ENCODE measurements at regions not wholly inside any gene's neighbourhood (a gene's known extent, or its start where the extent isn't known, plus 50 kb on each side); places are given as distances from the start of the nearest gene placed in this dataset.

DNA sequence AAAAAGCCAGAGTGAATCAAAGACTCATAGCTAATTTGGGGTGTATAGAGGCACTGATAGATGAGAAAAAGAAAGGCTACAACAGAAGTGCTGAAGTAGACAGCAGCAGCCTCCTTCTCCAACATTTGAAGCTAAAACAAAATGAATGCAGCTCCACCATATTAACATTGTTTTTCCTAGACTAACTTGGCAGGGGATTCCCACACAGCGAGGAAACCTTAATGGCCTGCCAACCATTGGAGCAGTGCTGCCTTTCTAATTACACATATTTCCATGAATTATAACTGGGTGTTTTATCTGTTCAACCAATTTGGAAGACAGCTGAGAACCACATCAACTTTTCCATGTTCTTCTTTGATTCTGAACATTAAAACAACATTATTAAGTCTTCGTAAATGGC is 478.6 kb downstream of the LIG4 start:
- DNase-seq: no peak

DNA sequence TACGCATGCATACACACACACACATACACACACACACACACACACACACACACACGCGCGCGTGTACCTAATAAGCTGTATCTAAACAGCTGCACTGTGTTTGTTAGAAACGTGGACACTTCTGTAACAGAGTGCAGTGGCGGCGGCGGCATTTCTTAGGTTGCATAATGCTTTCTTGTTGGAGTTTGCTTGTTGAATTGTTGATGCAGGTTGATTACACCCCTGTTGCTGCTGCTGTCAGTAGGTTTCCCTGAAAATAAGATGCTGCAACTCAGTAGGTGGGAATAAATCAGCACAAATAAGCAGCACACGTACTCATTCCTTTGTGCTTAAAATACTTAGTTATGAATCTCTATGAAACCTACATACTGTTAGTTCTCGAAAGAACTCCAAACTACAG is 479.2 kb downstream of the LIG4 start:
- no peak for DNase-seq

- DNase-seq: no peak
Observed at GRCh38 chr13:107734891-107735625, 480.3 kb downstream of the LIG4 start.

DNA sequence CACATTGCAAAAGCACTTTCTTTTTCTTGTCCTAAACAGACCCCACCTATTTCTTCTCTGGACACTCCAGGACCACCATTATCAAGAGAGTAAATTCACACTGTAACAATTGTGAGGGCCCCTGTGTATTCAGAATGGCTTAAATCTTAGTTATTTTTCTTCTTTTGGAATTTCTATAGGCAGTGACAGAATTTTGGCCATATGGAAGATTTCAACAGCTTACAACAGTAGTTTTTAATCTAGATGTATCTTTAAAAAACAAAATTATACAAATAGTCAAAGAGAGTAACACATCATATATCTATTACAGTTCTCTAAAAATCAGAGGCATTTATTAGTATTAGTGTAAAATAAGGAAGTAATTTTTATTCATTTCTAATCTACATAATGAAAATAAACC is 482.1 kb downstream of the LIG4 start:
- DNase-seq: no peak

- DNase-seq: no peak
Observed at GRCh38 chr13:107730813-107731212, 484.5 kb downstream of the LIG4 start.

DNA sequence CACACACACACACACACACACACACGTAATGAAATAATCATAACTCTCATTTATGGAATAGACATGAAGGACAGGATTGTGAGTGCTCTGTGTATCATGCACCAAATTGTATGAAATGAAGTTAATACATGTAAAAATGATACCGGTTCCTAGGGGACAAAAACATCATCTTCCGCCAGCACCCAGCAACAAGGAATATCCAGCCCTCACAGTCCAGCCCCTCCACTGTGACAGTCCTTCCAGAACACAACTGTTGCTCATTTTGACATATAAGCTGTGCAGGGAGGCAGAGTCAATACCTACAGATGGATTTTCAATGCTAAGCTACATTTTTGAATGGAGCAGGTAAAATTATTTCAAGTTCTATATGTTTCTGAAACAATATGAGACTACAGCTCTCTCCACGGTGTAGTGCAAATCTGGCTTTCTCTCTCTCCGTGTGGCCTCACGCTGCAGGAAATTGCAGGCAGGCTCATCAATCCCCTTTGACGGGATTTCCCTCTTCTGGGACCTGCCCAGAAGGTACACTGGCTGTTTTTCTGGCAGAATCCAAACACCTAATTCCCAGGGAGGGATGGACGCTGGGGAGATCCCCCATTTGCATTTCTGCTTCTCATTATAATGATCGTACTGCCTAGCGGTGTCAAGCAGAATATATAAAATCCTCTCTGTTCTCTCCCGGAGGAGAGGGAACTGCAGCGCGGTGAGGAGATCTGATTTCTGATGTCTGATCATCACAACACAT is 494.0 kb downstream of the LIG4 start:
- no peak for DNase-seq

- DNase-seq: no peak
Observed at GRCh38 chr13:107716741-107717140, 498.6 kb downstream of the LIG4 start.

- no peak for DNase-seq
Observed at GRCh38 chr13:107716241-107716640, 499.1 kb downstream of the LIG4 start.

- DNase-seq: no peak
Observed at GRCh38 chr13:107715496-107715895, 499.8 kb downstream of the LIG4 start.

GRCh38 chr13:107713314-107713713 is 502.0 kb downstream of the LIG4 start:
- no peak for DNase-seq

DNA sequence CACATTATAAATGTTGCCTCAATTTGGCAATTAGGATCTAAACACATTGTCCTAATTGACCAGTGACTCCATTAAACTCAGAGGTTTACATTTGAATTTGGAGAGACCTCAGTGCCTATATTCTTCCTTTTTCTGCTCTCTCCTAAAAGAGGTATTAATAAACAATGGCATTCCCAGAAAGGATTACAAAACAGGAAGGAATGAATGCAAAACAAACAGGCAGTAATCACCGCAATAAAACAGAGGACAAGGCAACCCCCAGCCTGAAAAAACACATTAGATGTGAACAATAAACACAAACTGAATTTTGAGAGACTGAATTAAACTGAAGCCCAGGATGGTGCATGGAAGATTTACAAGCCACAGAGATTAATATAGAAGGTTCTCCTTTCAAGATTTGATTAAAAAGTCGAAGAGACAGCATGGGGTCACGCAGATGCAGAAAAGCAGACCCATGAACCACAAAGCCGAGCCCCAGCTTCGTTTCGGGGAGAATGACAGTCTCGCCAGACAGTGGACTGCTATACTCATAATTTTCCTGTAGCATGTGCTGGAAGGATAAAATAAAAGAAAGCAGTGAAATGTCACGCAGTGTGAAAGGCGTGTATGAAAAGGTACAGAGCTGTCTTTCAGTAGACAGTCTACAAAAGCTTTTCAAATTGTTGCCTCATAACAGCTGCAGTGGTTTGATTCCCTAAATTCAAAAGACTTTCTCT is 503.0 kb downstream of the LIG4 start:
- no peak for DNase-seq

- no peak for DNase-seq
Observed at GRCh38 chr13:107690181-107690580, 525.2 kb downstream of the LIG4 start.

- no peak for DNase-seq
Observed at GRCh38 chr13:107685876-107686275, 529.5 kb downstream of the LIG4 start.

DNA sequence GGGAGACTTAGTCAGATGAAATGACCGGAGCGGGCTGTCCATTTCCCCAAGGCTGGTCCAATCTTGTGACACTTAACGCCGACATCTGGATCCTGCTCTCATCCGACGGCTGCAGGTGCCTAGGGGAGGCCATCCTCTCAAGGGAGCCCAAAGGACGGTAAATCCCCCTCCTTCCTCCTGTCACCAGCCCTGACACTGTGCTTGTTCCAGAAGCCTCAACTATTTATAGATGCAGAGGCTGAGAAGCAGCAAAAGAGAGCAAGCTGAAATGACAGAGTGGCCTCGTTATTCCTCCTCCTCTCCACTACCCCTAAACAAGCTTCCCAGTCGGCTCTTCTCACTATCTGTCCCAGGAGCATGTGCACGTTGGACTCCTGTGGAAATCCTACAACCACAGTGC is 533.7 kb downstream of the LIG4 start:
- DNase-seq: no peak

DNA sequence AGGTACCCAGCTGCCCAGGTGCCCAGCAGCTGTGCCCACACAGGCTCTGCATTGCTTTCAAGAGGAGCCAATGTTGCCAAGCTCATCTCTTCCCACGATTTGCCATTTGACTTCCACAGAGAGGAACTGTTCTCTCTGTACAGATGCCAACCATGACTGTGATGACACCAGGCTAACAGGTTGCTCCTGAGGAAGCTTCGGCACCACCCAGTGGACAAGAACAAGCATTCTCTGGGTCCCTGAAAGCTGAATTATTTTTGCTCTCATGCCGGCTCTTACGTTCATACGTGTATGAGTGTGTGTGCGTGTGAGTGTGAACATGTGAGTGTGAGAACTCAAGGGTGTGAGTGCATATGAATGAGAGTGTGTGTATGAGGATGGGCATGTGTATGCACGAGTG is 535.2 kb downstream of the LIG4 start:
- no peak for DNase-seq

- no peak for DNase-seq
Observed at GRCh38 chr13:107678075-107678689, 537.2 kb downstream of the LIG4 start.

DNA sequence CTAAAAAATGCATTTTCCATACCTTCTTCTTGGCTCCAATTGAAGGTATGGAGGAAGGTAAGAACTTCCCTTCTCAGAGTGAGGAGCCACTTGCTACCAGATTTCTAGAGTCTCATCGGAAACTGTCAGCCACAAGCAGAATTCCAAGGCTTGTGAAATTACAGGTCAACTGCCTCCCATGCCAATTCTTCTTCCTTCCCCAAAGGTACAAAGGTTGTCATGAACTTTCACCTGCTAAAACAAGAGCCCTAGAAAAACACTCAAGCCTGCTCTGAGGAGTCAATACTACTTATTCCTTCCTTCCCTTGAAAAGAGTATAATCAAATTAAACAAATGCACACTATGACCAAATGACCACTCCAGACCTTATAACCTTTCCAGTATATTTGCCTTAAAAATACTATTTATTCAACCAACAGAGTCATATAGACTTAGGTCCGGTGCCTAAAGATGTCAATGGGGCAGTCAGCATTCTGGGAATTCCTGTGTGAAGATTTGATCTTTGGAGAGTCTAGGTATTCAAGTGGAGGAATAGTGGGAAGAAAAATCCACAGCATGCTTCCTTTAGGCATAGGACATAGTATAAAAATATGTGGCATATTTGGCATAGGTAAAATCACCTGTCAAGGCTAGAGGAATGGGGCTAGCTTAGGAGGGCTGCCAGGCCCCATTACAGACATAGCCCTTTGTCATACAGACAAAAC is 539.3 kb downstream of the LIG4 start:
- no peak for DNase-seq

DNA sequence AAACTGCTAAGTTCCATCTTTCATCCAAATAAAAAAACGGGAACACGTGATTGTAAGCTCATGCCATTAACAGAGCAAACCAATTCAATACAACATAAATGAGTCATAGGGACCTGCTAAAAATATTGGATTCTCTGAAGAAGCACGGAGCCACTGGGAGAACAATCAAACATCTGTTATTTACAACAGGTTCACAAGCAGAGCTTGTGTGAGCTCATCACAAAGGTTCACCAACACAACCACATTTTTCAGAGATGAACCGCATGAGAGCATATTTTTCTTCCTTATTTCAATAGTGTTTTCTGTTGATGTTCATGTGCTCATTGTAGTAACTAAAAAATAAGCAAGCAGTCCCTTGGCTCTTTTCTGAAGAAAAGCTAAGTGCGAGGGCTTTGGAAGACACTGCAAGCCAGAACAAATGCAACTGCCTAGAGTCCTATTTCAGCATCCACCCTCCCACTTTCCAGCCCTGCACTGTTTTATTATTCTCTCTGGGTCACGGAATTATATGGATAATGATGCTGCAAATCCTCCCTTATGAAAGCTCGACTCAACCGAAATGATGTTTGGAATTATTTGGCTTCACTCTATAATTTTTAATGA is 545.8 kb downstream of the LIG4 start:
- no peak for DNase-seq

DNA sequence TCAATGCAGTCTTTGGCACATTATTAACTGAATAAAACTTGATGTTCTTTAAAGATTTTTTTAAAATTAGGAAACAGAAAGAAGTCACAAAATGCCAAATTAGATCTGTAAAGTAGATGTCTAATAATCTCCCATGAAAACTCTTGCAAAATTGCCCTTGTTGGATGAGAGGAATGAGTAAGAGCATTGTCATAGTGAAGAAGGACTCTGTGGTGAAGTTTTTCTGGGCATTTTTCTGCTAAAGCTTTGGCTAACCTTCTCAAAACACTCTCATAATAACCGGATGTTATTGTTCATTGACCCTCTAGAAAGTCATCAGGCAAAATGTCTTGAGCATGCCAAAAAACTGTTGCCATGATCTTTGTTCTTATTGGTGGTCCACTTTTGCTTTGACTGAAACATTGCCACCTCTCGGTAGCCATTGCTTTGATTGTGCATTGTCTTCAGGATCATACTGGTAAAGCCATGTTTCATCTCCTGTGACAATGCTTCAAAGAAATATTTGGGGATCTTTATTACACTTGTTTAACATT is 549.3 kb downstream of the LIG4 start:
- no peak for DNase-seq

GRCh38 chr13:107650081-107650701 is 565.1 kb downstream of the LIG4 start:
- DNase-seq: no peak

GRCh38 chr13:107649079-107649478 is 566.3 kb downstream of the LIG4 start:
- DNase-seq: no peak

GRCh38 chr13:107644136-107644535 is 571.2 kb downstream of the LIG4 start:
- DNase-seq: no peak

All from central memory CD4-positive, alpha-beta T cell (primary cell).